ENCODE measurements at regions not wholly inside any gene's neighbourhood (a gene's known extent, or its start where the extent isn't known, plus 50 kb on each side); places are given as distances from the start of the nearest gene placed in this dataset.

GRCh38 chr6:159359581-159360297 is 190.5 kb downstream of the FNDC1 start:
- TF ChIP-seq CTCF (conservative IDR thresholded peaks at IDR 0.05; ENCODE audit: low read length), result no peak
- no peak for TF ChIP-seq EZH2phosphoT487 (IDR thresholded peaks at IDR 0.05; ENCODE audit: borderline replicate concordance, low read depth, low read length)

Measured in OCI-LY7 (cell line).